IgD-negative memory B cell (primary cell): ENCODE measurements at regions not wholly inside any gene's neighbourhood (a gene's known extent, or its start where the extent isn't known, plus 50 kb on each side); places are given as distances from the start of the nearest gene placed in this dataset.
A peak's percentile ranks its signal among the peaks of the same experiment; 100 is the strongest.

Experiments
- H3K27ac Mint-ChIP-seq, 3 donors: one replicate each; pipeline ENCODE4 v1.8.0; 2020 to 2022; ENCODE audit warnings: mild to moderate bottlenecking in 3 of 3, mixed read lengths in 3 of 3, moderate library complexity in 1 of 3
- H3K27me3 Mint-ChIP-seq: one replicate; pipeline ENCODE4 v1.8.0; 2021; ENCODE audit warnings: mixed read lengths
- H3K36me3 Mint-ChIP-seq: one replicate; pipeline ENCODE4 v1.8.0; 2020; ENCODE audit warnings: mild to moderate bottlenecking, mixed read lengths
- H3K4me1 Mint-ChIP-seq, 3 donors: one replicate each; pipeline ENCODE4 v1.8.0; 2020 to 2022; ENCODE audit warnings: mixed read lengths in 3 of 3, mild to moderate bottlenecking in 1 of 3
- H3K4me3 Mint-ChIP-seq, 4 donors: one replicate each; pipeline ENCODE4 v1.8.0; 2020 to 2022; ENCODE audit warnings: mild to moderate bottlenecking in 4 of 4, mixed read lengths in 4 of 4, moderate library complexity in 3 of 4
- H3K9me3 Mint-ChIP-seq, 3 donors: one replicate each; pipeline ENCODE4 v1.8.0; 2020 to 2021; ENCODE audit warnings: mixed read lengths in 3 of 3, mild to moderate bottlenecking in 1 of 3

DNA sequence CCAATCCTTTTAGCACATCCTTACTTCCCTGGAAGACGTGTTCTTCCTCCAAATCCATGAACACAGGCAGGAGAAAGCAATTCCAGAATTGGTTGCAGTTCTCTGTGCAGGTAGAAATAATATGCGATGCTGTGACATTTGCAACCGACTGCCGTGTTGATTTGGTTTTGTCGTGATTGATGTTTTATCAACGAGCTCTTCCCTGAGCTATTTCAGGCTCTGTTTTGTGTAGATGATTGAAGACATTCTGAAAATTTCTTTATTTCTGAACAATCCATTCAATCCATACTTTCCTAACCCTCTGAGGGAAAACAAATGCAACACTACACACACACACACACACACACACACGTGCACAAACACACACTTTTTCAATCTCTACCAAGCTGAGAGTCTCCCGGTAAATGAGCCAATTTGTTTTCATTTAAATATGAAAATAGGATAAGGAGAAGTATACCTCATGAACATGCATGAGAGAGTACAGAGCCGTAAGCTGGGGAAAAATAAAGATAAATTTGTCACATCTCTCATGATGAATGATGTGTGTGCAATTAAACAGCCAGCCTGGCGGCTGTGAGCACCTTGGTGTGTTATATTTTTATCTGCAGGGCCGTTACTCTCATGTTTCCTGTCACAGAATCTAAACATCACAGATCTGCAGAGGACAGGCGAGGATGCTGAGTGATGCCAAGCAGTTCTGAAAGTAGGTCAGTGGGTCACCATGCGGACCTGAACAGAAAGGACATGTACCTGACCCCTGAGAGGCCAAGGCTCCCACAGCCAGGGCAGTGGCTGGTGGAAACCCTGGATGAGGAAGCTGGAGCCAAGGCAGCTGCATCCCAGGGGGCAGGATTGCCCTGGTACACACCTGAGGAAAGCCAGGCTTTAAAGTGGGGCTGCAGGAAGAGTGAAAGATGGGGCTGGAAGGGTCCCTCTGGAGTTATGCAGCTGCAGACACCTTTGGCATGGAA, 64.8 kb downstream of the PDCL3 start:
- Mint-ChIP-seq H3K9me3 (no peaks in the 10 kb centered on the region), H3K4me1 (peaks cover 0 to 5% (median 2%) of the 10 kb centered on the region in 3 donors), H3K27ac (no peak overlapping the region), H3K27me3 (peaks cover 12% of the 10 kb centered on the region), H3K4me3 (no peak overlapping the region), H3K36me3 (no peaks in the 10 kb centered on the region)

DNA sequence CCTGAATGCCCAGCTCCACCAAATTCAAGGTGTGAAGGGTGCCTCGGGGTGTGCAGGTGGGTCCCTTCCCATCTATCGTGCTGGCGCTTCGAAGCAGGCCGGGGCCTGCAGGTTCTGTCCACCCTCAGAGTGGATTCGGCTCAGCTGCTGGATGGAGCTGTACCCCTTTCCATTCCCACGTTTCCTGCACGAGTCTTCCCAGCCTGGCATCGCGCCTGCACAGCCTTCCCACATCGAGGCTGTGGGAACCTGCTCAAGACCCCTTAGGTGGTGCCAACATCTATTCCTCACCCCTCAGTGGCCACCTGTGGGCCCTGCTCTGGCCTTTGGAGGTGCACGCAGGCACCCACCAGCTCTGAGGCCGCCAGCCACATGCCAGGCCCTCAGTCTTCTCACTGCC, 65.7 kb downstream of the PDCL3 start:
- no peaks in the 10 kb centered on the region for H3K9me3 Mint-ChIP-seq
- no peaks in the 10 kb centered on the region for H3K36me3 Mint-ChIP-seq
- H3K4me3 Mint-ChIP-seq: no peak overlapping the region
- H3K27me3 Mint-ChIP-seq: peaks cover 14% of the 10 kb centered on the region
- H3K27ac Mint-ChIP-seq: no peak overlapping the region
- peaks cover 0 to 5% (median 2%) of the 10 kb centered on the region in 3 donors for H3K4me1 Mint-ChIP-seq

DNA sequence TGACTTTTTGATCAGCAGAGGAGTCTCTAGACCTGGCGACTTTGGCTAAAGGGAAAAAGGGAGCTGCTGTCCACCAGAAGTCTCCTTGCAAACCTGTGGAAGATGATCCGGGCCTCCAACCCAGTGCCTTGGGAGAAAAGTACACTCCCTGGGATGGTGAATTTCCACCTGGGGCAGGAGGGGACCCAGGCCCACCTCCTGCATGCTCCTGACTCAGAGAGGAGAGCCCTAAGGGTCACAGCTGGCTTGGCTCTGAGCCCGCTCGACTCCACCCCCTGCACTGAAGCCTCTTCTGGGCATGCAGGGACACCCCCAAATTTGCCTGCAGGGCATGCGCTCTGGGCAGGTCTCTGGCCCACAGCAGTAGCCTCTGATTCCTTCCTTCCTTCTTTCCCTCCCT, 66.5 kb downstream of the PDCL3 start:
- H3K4me1 Mint-ChIP-seq: peaks cover 0 to 5% (median 2%) of the 10 kb centered on the region in 3 donors
- H3K9me3 Mint-ChIP-seq: no peaks in the 10 kb centered on the region
- peaks cover 12% of the 10 kb centered on the region for H3K27me3 Mint-ChIP-seq
- no peak overlapping the region for H3K4me3 Mint-ChIP-seq
- no peak overlapping the region for H3K27ac Mint-ChIP-seq
- H3K36me3 Mint-ChIP-seq: no peaks in the 10 kb centered on the region

DNA sequence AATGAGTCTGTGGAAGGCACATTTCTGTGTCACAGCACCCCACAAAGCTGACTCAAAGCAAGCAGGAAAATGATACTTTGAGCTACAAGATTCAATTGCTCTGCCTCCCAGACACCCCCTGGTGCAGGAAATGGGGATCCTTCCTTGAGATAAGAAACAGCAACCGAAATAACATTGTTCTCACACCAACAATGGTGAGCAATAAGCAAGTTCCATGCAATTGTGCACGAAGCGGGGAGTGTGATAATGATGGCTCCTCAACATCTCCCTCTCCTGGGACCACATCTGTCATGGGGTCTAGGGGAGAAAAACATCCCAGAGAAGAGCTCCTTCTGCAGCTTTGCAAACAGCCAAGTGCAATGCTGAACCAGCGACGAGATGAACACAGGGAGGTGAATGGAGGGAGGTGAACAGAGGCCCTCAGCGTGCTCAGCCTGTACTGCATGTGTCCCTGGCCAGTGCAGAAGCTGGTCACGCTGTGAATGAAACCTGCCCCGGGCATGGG, 67.7 kb downstream of the PDCL3 start:
- H3K4me3 Mint-ChIP-seq: no peak overlapping the region
- no peak overlapping the region for H3K27ac Mint-ChIP-seq
- peaks cover 0 to 5% (median 2%) of the 10 kb centered on the region in 3 donors for H3K4me1 Mint-ChIP-seq
- no peaks in the 10 kb centered on the region for H3K36me3 Mint-ChIP-seq
- H3K27me3 Mint-ChIP-seq: peaks cover 12% of the 10 kb centered on the region
- H3K9me3 Mint-ChIP-seq: no peaks in the 10 kb centered on the region

DNA sequence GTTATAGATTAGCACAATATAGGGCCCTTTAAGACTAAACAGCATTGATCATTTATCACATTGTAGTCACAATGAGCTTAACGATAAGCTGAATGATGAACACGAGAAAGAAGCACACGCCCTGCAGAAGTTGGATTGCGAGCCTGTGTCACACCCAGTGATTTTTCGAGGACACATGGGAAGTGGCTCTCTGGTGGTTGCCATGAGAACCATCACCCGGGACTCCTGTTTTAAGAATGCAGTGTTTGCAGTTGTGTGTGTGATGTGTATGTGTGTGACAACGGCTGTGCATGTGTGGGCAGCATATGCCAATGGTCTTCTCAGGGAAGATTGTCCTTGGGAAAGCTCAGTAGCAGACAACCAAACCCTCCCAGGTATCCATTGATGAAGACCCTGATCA, 69.2 kb downstream of the PDCL3 start:
- peaks cover 8% of the 10 kb centered on the region for H3K27me3 Mint-ChIP-seq
- H3K4me1 Mint-ChIP-seq: peaks cover 0 to 5% (median 2%) of the 10 kb centered on the region in 3 donors
- no peaks in the 10 kb centered on the region for H3K9me3 Mint-ChIP-seq
- H3K4me3 Mint-ChIP-seq: no peak overlapping the region
- no peak overlapping the region for H3K27ac Mint-ChIP-seq
- no peaks in the 10 kb centered on the region for H3K36me3 Mint-ChIP-seq

DNA sequence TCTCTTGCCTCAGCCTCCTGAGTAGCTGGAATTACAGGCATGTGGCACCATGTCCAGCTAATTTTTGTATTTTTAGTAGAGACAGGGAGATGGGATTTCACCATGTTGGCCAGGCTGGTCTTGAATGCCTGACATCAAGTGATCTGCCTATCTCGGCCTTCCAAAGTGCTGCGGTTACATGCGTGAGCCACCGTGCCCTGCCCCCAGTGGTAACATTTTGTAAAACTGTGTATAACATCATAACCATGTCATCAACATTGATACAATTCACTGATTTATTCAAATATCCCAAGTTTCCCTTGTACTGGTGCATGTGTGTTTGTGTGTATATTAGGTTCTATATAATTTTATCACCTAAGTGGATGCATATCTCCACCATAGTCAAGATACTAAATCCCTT, 70.0 kb downstream of the PDCL3 start:
- H3K4me1 Mint-ChIP-seq: peaks cover 0 to 5% (median 2%) of the 10 kb centered on the region in 3 donors
- H3K27ac Mint-ChIP-seq: no peak overlapping the region
- no peaks in the 10 kb centered on the region for H3K36me3 Mint-ChIP-seq
- H3K27me3 Mint-ChIP-seq: peaks cover 8% of the 10 kb centered on the region
- no peak overlapping the region for H3K4me3 Mint-ChIP-seq
- no peaks in the 10 kb centered on the region for H3K9me3 Mint-ChIP-seq

DNA sequence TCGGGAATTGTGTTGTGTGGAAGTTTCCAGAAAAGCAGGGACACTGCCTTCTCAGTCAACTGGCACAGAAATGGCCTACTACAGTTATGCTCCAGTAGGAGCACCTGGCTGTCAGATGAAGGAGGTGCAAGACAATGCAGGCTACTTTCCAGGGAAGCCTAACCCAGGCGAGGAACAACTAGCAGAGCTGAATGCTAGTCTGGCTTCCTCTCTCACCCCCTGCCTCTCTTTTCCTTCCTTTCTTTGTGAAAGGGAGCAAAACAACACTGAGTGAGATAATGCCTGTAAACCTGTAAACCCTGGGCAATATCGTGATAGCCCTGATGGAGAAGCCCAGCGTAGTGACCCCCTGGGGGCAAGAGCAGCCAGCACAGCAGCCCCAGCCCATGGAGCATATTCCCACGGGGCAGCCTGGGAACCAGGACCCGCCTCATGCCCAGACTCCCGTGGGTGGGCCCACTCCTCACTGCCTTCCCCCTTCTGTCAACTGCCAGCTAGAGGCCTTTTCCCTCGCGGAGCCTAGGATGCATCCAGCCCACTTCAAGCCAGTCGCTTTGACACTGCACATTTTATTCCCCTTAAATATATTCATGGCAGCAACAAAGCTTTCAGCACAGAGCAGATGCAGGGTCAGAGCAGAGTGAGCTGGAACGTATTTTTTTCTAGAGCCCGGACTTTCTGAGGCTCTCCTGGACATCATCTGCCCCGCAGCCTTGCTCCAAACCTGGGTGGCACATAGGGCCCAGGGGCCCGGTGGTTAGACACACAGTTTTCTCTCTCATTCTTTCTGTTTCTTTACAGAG, 77.0 kb downstream of the PDCL3 start:
- H3K27me3 Mint-ChIP-seq: peaks cover 21% of the 10 kb centered on the region
- H3K4me1 Mint-ChIP-seq: no peaks in the 10 kb centered on the region
- peaks cover 0 to 3% (median 0%) of the 10 kb centered on the region in 3 donors for H3K9me3 Mint-ChIP-seq
- H3K36me3 Mint-ChIP-seq: no peaks in the 10 kb centered on the region
- H3K27ac Mint-ChIP-seq: no peak overlapping the region
- H3K4me3 Mint-ChIP-seq: no peak overlapping the region

DNA sequence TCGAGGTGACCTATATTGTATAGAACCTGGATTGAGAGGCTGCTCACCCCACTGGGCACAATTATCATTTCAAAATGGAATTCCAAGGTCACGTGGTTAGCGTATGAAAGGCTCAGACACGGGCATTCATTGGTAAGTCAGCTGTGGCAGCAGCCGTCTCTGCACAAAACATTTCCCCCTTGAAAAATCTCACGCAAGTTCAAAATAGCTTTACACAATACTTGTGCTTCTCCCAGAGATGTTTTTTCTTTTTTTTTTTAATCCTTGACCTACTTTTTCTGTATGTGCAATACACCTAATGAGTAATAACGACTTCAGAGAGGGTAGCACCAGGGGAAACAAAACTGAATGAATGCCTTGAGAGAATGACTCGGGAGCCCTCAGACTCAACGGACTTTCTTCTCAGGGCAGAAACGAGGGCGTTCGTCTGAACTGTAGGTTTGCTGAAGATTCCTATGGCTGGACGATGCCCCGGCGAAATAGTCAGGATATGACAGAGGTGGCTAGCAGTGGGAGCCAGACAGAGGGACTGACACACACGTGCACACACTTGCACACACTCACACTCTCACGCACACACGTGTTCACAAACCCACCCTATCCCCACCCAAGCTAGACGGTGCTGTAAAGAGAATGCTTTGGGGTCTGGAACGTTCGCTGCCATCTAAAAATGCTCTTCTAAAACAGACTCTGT, 77.8 kb downstream of the PDCL3 start:
- no peak overlapping the region for H3K4me3 Mint-ChIP-seq
- no peaks in the 10 kb centered on the region for H3K4me1 Mint-ChIP-seq
- no peak overlapping the region for H3K27ac Mint-ChIP-seq
- H3K36me3 Mint-ChIP-seq: no peaks in the 10 kb centered on the region
- H3K27me3 Mint-ChIP-seq: peaks cover 21% of the 10 kb centered on the region
- peaks cover 0 to 5% (median 0%) of the 10 kb centered on the region in 3 donors for H3K9me3 Mint-ChIP-seq

DNA sequence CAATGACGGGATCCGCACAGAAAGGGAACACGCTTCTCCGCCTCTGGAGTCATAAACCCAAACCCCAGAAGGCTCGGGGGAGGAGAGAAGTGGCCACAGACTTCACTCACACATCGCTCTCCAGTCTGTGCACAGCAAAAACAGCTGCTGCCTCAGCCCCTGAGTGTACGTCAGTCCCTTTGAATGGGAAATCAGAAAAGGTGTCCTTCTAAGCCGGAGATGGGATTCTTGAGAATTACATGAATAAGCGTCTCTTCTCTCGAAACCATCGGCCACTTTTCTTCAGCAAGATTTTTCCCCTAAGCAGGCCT, 78.3 kb downstream of the PDCL3 start:
- H3K4me3 Mint-ChIP-seq: no peak overlapping the region
- H3K27ac Mint-ChIP-seq: no peak overlapping the region
- no peaks in the 10 kb centered on the region for H3K4me1 Mint-ChIP-seq
- H3K36me3 Mint-ChIP-seq: no peaks in the 10 kb centered on the region
- peaks cover 21% of the 10 kb centered on the region for H3K27me3 Mint-ChIP-seq
- H3K9me3 Mint-ChIP-seq: peaks cover 0 to 5% (median 0%) of the 10 kb centered on the region in 3 donors

DNA sequence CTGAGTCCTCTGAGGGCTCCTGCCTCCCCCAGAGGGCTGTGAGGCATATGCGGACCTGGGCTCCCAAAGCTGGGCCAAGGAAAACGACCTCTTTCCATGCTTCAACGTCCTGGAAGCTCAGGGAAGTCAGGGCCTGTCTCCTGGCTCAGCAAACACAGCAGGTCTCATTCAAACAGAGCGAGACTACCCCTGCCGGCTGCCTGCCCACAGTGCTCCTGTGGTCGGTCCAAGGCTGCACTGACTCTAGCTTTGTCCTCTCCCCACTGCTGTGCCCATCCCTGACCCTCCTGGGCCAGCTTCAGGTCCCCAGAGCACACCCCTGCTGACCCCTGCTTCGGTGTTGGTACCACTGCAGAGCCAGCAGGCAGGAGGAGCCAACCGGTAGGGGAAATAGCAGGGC, 79.6 kb downstream of the PDCL3 start:
- H3K9me3 Mint-ChIP-seq: peaks cover 0 to 5% (median 0%) of the 10 kb centered on the region in 3 donors
- no peaks in the 10 kb centered on the region for H3K4me1 Mint-ChIP-seq
- H3K4me3 Mint-ChIP-seq: no peak overlapping the region
- H3K36me3 Mint-ChIP-seq: no peaks in the 10 kb centered on the region
- H3K27ac Mint-ChIP-seq: no peak overlapping the region
- H3K27me3 Mint-ChIP-seq: peaks cover 21% of the 10 kb centered on the region

DNA sequence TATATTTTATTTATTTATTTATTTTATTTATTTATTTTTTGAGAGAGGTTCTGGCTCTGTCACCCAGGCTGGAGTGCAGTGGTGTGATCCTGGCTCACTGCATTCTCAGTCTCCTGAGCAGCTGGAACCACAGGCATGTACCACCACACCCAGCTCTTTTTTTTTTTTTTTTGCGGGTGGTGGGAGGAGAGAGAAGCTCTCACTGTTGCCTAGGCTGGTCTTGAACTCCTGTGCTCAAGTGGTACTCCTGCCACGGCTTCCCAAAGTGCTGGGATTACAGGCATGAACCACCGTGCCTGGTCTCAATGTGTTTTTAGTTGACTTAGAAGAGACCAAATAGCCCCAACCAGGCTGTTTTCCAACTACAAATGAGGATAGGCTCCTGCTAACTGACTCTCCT, 80.7 kb downstream of the PDCL3 start:
- no peaks in the 10 kb centered on the region for H3K4me1 Mint-ChIP-seq
- H3K4me3 Mint-ChIP-seq: no peak overlapping the region

DNA sequence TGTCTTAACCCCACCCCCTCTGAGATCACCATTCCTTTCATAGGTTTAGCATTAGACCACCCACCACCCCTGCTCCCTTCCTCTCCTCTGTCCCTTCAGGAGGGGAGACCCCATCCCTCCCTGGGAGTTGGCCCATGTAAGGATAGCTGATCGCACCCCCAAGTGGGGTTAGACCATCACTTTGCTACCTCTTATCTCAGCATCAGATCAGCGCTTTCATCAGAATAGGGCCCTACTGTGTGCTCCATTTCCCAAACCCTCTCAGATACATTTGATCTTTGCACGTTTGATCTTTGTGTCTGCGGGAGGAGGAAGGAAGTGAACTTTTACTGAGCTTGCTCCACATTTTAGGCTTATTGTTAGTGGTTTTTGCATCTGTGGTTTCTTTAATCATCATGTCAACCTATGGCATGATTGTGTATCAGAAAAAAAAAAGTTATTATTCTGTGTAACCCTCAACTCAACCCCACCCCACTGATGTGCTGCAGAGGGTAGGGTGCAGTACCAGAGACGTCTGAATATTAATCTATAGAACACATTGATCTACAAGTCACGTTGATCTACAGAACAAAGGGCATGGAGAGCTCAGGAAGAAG, 81.2 kb downstream of the PDCL3 start:
- Mint-ChIP-seq H3K36me3 (no peaks in the 10 kb centered on the region), H3K27ac (no peak overlapping the region), H3K9me3 (peaks cover 0 to 5% (median 0%) of the 10 kb centered on the region in 3 donors), H3K4me3 (peak overlapping the region in 1 of 4 donors; percentile 2), H3K27me3 (peaks cover 17% of the 10 kb centered on the region), H3K4me1 (no peaks in the 10 kb centered on the region)

More for the DNA sequence above, 80.7 kb downstream of the PDCL3 start:
- no peaks in the 10 kb centered on the region for H3K36me3 Mint-ChIP-seq
- peaks cover 0 to 5% (median 0%) of the 10 kb centered on the region in 3 donors for H3K9me3 Mint-ChIP-seq
- peaks cover 19% of the 10 kb centered on the region for H3K27me3 Mint-ChIP-seq
- no peak overlapping the region for H3K27ac Mint-ChIP-seq

DNA sequence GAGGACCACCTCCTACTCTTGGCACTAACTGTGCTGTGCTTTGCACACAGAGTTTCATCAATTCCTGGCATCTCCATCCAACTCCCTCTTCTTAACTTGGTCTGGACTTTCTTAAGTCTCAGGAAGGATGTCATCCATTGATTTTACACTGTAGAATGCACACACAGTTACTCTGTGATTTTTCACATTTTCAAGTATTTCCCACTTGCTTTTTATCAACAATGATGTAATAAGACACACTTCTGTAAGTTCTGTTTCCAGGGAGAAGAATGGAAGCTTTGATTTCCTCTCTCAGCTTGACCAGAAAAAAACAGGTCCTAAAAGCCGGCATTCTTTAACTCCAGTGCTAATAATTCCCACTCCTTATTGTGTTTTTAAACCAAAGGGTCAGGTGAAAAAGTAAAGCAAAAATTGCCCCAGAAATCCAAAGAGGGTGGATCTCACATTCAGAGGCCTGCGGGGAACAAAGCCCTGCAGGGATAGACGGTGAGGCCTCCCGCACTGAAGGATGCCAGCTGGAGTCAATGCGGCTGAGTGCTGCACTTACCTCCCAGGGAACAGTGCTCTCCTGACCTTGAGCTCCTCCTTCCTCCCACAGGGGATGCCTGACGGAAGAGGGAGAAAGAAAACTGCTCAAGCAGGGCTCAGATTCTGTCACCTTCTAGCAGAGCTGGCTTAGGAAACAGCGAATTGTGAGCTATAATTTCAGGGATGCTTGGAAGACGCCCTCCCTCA, 83.1 kb downstream of the PDCL3 start:
- Mint-ChIP-seq H3K9me3 (peaks cover 0 to 9% (median 0%) of the 10 kb centered on the region in 3 donors), H3K4me3 (no peak overlapping the region), H3K27ac (no peak overlapping the region), H3K4me1 (no peaks in the 10 kb centered on the region), H3K36me3 (no peaks in the 10 kb centered on the region), H3K27me3 (peaks cover 10% of the 10 kb centered on the region)

DNA sequence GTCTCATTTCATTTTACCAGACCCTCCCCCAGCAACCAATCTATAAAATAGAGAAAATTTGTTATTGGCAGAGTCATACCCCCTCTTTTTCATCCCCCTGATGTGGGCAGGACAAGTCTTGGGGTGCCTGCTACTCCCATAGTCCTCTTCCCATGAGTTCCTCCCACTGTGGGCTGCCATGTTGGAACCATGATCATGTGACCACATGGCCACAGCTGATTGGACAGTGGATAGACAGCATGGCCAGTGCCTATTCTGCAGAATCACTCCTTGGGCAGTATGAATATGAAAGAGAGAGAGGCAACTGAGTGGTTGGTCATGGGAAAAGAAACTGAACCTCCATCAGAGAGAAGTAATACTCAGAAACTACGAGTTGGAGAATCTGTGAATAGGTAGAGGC, 84.9 kb downstream of the PDCL3 start:
- H3K27ac Mint-ChIP-seq: no peak overlapping the region
- H3K36me3 Mint-ChIP-seq: no peaks in the 10 kb centered on the region
- H3K27me3 Mint-ChIP-seq: peaks cover 8% of the 10 kb centered on the region
- H3K9me3 Mint-ChIP-seq: peaks cover 0 to 9% (median 0%) of the 10 kb centered on the region in 3 donors
- H3K4me1 Mint-ChIP-seq: no peaks in the 10 kb centered on the region
- no peak overlapping the region for H3K4me3 Mint-ChIP-seq
